HL-60 (cell line): ENCODE measurements at regions not wholly inside any gene's neighbourhood (a gene's known extent, or its start where the extent isn't known, plus 50 kb on each side); places are given as distances from the start of the nearest gene placed in this dataset.

Experiments used
- GABPA ChIP-seq: IDR thresholded peaks from 2 replicates; pipeline ENCODE4 v1.6.1; 2012; ENCODE audit warnings: low read depth
- TF ChIP-seq, protein P1 (sequence below): IDR thresholded peaks from one replicate; pipeline ENCODE4 v1.5.1; 2011; ENCODE audit warnings: low read length, control low read depth, inconsistent platforms; ENCODE audit not compliant: insufficient read depth

DNA sequence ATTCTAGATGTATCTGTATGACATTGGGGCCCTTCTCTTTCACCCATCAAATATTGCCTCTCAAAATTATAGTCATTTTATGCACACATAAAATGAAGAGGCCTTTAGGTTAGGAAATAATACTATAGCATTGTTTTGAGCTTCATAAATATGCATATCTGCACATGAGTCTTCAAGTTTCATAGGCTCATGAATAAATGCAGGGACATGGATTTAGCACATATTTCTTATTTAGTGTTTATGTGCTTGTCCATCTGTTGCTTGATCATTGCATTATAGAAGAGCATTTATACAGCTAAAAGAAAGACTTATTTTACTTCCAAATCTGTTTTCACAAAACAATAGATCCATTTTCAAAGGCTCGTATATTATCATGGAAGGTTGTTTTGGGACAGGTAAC lies 455.8 kb downstream of the EPM2A start:
- TF ChIP-seq GABPA, result no peak
- TF ChIP-seq, protein P1, sequence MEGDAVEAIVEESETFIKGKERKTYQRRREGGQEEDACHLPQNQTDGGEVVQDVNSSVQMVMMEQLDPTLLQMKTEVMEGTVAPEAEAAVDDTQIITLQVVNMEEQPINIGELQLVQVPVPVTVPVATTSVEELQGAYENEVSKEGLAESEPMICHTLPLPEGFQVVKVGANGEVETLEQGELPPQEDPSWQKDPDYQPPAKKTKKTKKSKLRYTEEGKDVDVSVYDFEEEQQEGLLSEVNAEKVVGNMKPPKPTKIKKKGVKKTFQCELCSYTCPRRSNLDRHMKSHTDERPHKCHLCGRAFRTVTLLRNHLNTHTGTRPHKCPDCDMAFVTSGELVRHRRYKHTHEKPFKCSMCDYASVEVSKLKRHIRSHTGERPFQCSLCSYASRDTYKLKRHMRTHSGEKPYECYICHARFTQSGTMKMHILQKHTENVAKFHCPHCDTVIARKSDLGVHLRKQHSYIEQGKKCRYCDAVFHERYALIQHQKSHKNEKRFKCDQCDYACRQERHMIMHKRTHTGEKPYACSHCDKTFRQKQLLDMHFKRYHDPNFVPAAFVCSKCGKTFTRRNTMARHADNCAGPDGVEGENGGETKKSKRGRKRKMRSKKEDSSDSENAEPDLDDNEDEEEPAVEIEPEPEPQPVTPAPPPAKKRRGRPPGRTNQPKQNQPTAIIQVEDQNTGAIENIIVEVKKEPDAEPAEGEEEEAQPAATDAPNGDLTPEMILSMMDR, result no peak
